ENCODE measurements at regions not wholly inside any gene's neighbourhood (a gene's known extent, or its start where the extent isn't known, plus 50 kb on each side); places are given as distances from the start of the nearest gene placed in this dataset.
"Not testable (repeated sequence)": the region's sequence is repeated elsewhere in the genome, so short reads cannot be mapped to it uniquely, and the experiment has no call there.

DNA sequence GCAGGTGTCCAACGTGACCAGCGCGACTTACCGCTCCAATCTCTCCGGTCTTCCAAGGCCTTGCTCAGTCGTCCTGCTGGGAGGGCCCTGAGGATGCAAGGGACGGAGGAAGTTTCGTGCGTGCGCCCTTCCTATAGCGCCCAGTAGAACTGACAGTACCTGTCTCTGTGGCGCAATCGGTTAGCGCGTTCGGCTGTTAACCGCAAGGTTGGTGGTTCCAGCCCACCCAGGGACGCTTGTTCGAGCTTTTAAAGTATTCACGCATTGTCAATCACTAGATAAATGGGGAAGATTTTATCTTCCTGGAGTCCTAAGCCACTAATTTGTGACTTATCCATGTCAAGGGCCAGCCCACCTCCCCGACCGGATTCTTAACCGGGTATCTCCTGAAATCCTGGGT, 141.1 kb upstream of the NOTCH2NLA start:
- DNase-seq: peak; percentile 29 to 61 (median 49)
- Mint-ChIP-seq H3K27ac (peak overlapping the region; percentile 83 to 94 (median 92)), H3K4me3 (peak overlapping the region; percentile 80 to 89 (median 86))
- H3K36me3 ChIP-seq (ENCODE audit: control insufficient read depth in 2 of 3, insufficient read depth in 3 of 3, low read length in 3 of 3); H3K27me3 Mint-ChIP-seq; H3K9me3 ChIP-seq (ENCODE audit: control insufficient read depth in 2 of 3, low read length in 3 of 3); H3K27me3 ChIP-seq (ENCODE audit: control insufficient read depth in 2 of 2, insufficient read depth in 2 of 2, low read length in 2 of 2); H3K9me3 Mint-ChIP-seq; H3K4me1 Mint-ChIP-seq; intact Hi-C loops (cut with micrococcal nuclease); POLR2A ChIA-PET; H3K36me3 Mint-ChIP-seq; CTCF ChIA-PET; H3K4me1 ChIP-seq (ENCODE audit: control insufficient read depth in 2 of 2, insufficient read depth in 2 of 2, low read length in 2 of 2); ATAC-seq: not testable (repeated sequence)
- peak overlapping the region; percentile 39 for H3K4me3 ChIP-seq (ENCODE audit: low read length)
- H3K27ac ChIP-seq (ENCODE audit: low read depth, low read length): peak overlapping the region; percentile 58

DNA sequence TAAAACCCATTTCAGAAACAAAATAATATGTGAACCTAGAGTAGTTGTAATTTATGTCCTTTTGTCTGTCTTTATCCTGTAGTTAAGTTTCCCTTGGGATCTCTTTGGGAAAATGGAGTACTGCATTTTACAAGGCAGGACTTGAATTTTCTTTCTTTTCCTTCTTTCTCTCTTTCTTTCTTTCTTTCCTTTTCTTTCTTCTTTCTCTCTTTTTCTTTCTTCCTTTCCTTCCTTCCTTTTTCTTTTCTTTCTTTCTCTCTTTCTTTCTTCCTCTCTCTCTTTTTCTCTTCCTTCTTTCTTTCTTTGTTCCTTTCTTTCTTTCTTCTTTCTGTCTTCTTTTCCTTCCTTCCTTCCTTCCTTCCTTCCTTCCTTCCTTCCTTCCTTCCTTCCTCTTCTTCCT, 126.6 kb upstream of the NOTCH2NLA start:
- intact Hi-C loops (cut with micrococcal nuclease); H3K9me3 Mint-ChIP-seq; CTCF ChIA-PET; DNase-seq; H3K27me3 ChIP-seq (ENCODE audit: control insufficient read depth in 2 of 2, insufficient read depth in 2 of 2, low read length in 2 of 2); H3K27ac ChIP-seq (ENCODE audit: low read depth, low read length); H3K4me3 ChIP-seq (ENCODE audit: low read length); POLR2A ChIA-PET; H3K4me1 Mint-ChIP-seq; ATAC-seq; H3K4me1 ChIP-seq (ENCODE audit: control insufficient read depth in 2 of 2, insufficient read depth in 2 of 2, low read length in 2 of 2); H3K4me3 Mint-ChIP-seq; H3K36me3 Mint-ChIP-seq; H3K9me3 ChIP-seq (ENCODE audit: control insufficient read depth in 2 of 3, low read length in 3 of 3); H3K27me3 Mint-ChIP-seq; H3K36me3 ChIP-seq (ENCODE audit: control insufficient read depth in 2 of 3, insufficient read depth in 3 of 3, low read length in 3 of 3): not testable (repeated sequence)
- H3K27ac Mint-ChIP-seq: peak overlapping the region in 1 of 9 donors; percentile 51

DNA sequence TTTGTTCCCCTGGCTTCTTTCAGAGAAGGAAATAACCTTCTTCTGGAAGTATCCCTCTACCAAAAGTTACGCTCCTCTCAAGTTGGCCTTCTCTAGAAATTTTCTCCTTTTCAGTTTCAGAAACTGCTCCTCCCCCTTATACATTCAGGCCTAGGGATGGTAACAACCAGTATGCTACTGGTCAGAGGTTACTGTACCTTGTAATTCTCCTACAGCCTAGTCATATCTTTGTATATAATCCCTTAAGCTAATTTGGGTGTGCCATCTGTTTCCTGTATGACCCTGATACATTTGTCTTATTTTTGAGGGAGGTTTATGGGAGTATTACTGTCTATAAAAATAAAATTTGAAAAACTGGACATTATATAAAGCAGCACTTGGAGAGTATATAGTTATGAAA, 98.0 kb upstream of the NOTCH2NLA start:
- H3K4me3 ChIP-seq (ENCODE audit: low read length); H3K4me1 Mint-ChIP-seq; H3K36me3 Mint-ChIP-seq; CTCF ChIA-PET; DNase-seq; H3K9me3 ChIP-seq (ENCODE audit: control insufficient read depth in 2 of 3, low read length in 3 of 3); H3K27me3 Mint-ChIP-seq; H3K27ac Mint-ChIP-seq; intact Hi-C loops (cut with micrococcal nuclease); H3K9me3 Mint-ChIP-seq; H3K27ac ChIP-seq (ENCODE audit: low read depth, low read length); ATAC-seq; H3K4me1 ChIP-seq (ENCODE audit: control insufficient read depth in 2 of 2, insufficient read depth in 2 of 2, low read length in 2 of 2); H3K27me3 ChIP-seq (ENCODE audit: control insufficient read depth in 2 of 2, insufficient read depth in 2 of 2, low read length in 2 of 2); POLR2A ChIA-PET; H3K4me3 Mint-ChIP-seq; H3K36me3 ChIP-seq (ENCODE audit: control insufficient read depth in 2 of 3, insufficient read depth in 3 of 3, low read length in 3 of 3): not testable (repeated sequence)

- H3K36me3 ChIP-seq (ENCODE audit: control insufficient read depth in 2 of 3, insufficient read depth in 3 of 3, low read length in 3 of 3); H3K27ac ChIP-seq (ENCODE audit: low read depth, low read length); H3K4me1 ChIP-seq (ENCODE audit: control insufficient read depth in 2 of 2, insufficient read depth in 2 of 2, low read length in 2 of 2); H3K9me3 Mint-ChIP-seq; DNase-seq; H3K4me1 Mint-ChIP-seq; ATAC-seq; H3K36me3 Mint-ChIP-seq; H3K27me3 Mint-ChIP-seq; CTCF ChIA-PET; H3K4me3 ChIP-seq (ENCODE audit: low read length); POLR2A ChIA-PET; H3K9me3 ChIP-seq (ENCODE audit: control insufficient read depth in 2 of 3, low read length in 3 of 3); H3K27ac Mint-ChIP-seq; H3K4me3 Mint-ChIP-seq; H3K27me3 ChIP-seq (ENCODE audit: control insufficient read depth in 2 of 2, insufficient read depth in 2 of 2, low read length in 2 of 2); intact Hi-C loops (cut with micrococcal nuclease): not testable (repeated sequence)
These were observed 95.6 kb upstream of the NOTCH2NLA start for GRCh38 chr1:146324463-146324862.

GRCh38 chr1:146323302-146323701, 94.5 kb upstream of the NOTCH2NLA start:
- CTCF ChIA-PET; ATAC-seq; H3K27ac Mint-ChIP-seq; DNase-seq; H3K36me3 Mint-ChIP-seq; H3K9me3 Mint-ChIP-seq; intact Hi-C loops (cut with micrococcal nuclease); H3K27me3 ChIP-seq (ENCODE audit: control insufficient read depth in 2 of 2, insufficient read depth in 2 of 2, low read length in 2 of 2); POLR2A ChIA-PET; H3K27me3 Mint-ChIP-seq; H3K4me1 Mint-ChIP-seq; H3K4me3 ChIP-seq (ENCODE audit: low read length); H3K4me1 ChIP-seq (ENCODE audit: control insufficient read depth in 2 of 2, insufficient read depth in 2 of 2, low read length in 2 of 2); H3K36me3 ChIP-seq (ENCODE audit: control insufficient read depth in 2 of 3, insufficient read depth in 3 of 3, low read length in 3 of 3); H3K27ac ChIP-seq (ENCODE audit: low read depth, low read length); H3K9me3 ChIP-seq (ENCODE audit: control insufficient read depth in 2 of 3, low read length in 3 of 3); H3K4me3 Mint-ChIP-seq: not testable (repeated sequence)

DNA sequence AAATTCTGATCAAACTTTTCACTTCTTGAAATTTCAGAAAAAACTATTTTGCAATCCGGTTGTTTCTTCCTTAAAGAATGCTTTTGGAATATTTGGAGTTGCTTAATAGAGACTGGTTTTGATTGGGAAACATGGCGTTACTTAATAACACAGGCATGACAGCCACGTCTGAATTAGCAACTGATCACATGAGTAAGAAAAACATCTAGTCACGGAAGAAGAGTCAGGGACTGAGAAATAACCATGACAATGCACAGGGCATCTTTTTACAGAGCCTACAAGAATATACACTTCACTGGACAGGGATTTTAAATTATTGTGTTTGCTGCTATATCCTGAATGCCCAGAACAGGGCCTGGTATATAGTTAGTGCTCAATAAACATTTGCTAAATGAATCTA, 94.1 kb upstream of the NOTCH2NLA start:
- POLR2A ChIA-PET; H3K27ac Mint-ChIP-seq; H3K27me3 Mint-ChIP-seq; H3K27ac ChIP-seq (ENCODE audit: low read depth, low read length); H3K9me3 Mint-ChIP-seq; H3K4me1 ChIP-seq (ENCODE audit: control insufficient read depth in 2 of 2, insufficient read depth in 2 of 2, low read length in 2 of 2); H3K4me1 Mint-ChIP-seq; H3K36me3 Mint-ChIP-seq; H3K4me3 ChIP-seq (ENCODE audit: low read length); CTCF ChIA-PET; H3K9me3 ChIP-seq (ENCODE audit: control insufficient read depth in 2 of 3, low read length in 3 of 3); H3K4me3 Mint-ChIP-seq; H3K36me3 ChIP-seq (ENCODE audit: control insufficient read depth in 2 of 3, insufficient read depth in 3 of 3, low read length in 3 of 3); intact Hi-C loops (cut with micrococcal nuclease); H3K27me3 ChIP-seq (ENCODE audit: control insufficient read depth in 2 of 2, insufficient read depth in 2 of 2, low read length in 2 of 2); DNase-seq: not testable (repeated sequence)
- peak; percentile 85 for ATAC-seq

DNA sequence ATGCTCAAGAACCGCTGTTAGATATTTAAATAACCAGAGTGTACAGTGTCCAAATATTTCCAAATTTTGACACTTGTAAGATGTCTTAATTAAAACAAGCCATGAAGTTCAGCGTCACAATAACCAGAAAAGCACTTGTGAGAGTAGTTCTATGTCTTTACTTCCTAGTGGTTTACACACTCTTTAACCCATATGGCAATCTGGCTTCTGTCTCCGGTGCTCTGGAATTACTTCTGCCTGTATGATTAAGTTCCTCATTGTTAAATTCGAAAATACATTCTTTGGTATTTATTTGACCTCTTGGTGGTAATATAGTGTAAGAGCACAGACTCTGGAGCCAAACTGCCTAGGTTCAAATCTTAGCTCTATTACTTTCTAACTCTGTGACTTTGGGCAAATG, 89.9 kb upstream of the NOTCH2NLA start:
- H3K27me3 ChIP-seq (ENCODE audit: control insufficient read depth in 2 of 2, insufficient read depth in 2 of 2, low read length in 2 of 2); H3K4me1 Mint-ChIP-seq; POLR2A ChIA-PET; DNase-seq; H3K27ac Mint-ChIP-seq; H3K4me3 Mint-ChIP-seq; H3K9me3 Mint-ChIP-seq; CTCF ChIA-PET; H3K27me3 Mint-ChIP-seq; H3K4me3 ChIP-seq (ENCODE audit: low read length); H3K4me1 ChIP-seq (ENCODE audit: control insufficient read depth in 2 of 2, insufficient read depth in 2 of 2, low read length in 2 of 2); intact Hi-C loops (cut with micrococcal nuclease); H3K36me3 Mint-ChIP-seq; ATAC-seq; H3K27ac ChIP-seq (ENCODE audit: low read depth, low read length); H3K36me3 ChIP-seq (ENCODE audit: control insufficient read depth in 2 of 3, insufficient read depth in 3 of 3, low read length in 3 of 3); H3K9me3 ChIP-seq (ENCODE audit: control insufficient read depth in 2 of 3, low read length in 3 of 3): not testable (repeated sequence)
